ENCODE measurements at regions not wholly inside any gene's neighbourhood (a gene's known extent, or its start where the extent isn't known, plus 50 kb on each side); places are given as distances from the start of the nearest gene placed in this dataset.

DNA sequence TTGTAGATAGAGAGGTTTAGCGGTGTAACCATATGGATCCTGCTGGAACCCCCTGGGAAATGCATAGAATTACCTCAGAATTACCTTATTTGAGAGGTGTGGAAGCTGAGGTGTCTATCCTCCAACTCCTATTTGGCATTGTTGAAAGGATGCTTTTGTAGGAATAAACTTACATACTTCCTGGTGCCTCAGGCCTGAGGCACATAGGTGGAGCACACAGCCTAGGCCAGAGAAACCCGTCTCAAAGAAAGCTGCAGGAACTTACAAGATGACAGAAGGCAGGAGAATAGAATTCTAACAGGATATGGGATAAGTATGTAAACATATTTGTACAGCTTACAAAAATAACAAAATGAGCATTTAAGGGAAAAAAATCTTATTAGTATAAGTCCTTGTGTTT is 1507.2 kb upstream of the ZEB2 start:
- no peaks in the 10 kb centered on the region for H3K4me1 Mint-ChIP-seq
- no peak overlapping the region for H2BK5ac ChIP-seq (ENCODE audit: insufficient read length, low read length)
- H3K18ac ChIP-seq (ENCODE audit: insufficient read length, low read depth, low read length) = no peak overlapping the region
- no peak overlapping the region for H3K9ac ChIP-seq (ENCODE audit: extremely low read depth, insufficient read length, low read length)
- H3K9me3 Mint-ChIP-seq = no peaks in the 10 kb centered on the region; a peak in 1 of 5 replicates
- DNase-seq = no peak
- no peak overlapping the region for H4K5ac ChIP-seq (ENCODE audit: insufficient read length, low read depth, low read length)
- no peak overlapping the region for H3K4ac ChIP-seq (ENCODE audit: low read depth, low read length)
- H3K27ac ChIP-seq (ENCODE audit: insufficient read length, low read depth, low read length) = no peak overlapping the region
- H2BK15ac ChIP-seq (ENCODE audit: low read depth, low read length) = no peak overlapping the region
- no CpG with 5 or more reads among the region's 2 CpGs for WGBS (ENCODE audit: extremely low coverage, insufficient read length, low lambda C conversion rate)
- H4K91ac ChIP-seq (ENCODE audit: insufficient read length, low read depth, low read length) = no peak overlapping the region
- H3K4me2 ChIP-seq (ENCODE audit: insufficient read depth, insufficient read length, low read length) = no peak overlapping the region
- no peak overlapping the region for H3T11ph ChIP-seq (ENCODE audit: low read length)
- TF ChIP-seq CTCF (conservative IDR thresholded peaks at IDR 0.05) = no peak
- H3K27ac Mint-ChIP-seq = no peak overlapping the region
- H2BK120ac ChIP-seq (ENCODE audit: low read depth, low read length, poor library complexity, severe bottlenecking) = no peak overlapping the region
- no peaks in the 10 kb centered on the region for H3K27me3 ChIP-seq (ENCODE audit: insufficient read depth, low read length)
- no peak overlapping the region for H2AK5ac ChIP-seq (ENCODE audit: insufficient read length, low read length)
- H3K27me3 Mint-ChIP-seq (ENCODE audit: low read depth) = no peaks in the 10 kb centered on the region
- H3K79me1 ChIP-seq (ENCODE audit: insufficient read depth, low read depth, low read length, poor library complexity, severe bottlenecking) = no peaks in the 10 kb centered on the region
- H4K20me1 ChIP-seq (ENCODE audit: control insufficient read depth, insufficient read depth, insufficient read length) = no peaks in the 10 kb centered on the region
- no peak overlapping the region for H2BK20ac ChIP-seq (ENCODE audit: low read depth, low read length, poor library complexity, severe bottlenecking)
- H3K9me3 ChIP-seq (ENCODE audit: control insufficient read depth, low read depth, low read length) = no peaks in the 10 kb centered on the region
- H3K56ac ChIP-seq (ENCODE audit: insufficient read length, low read depth, low read length) = no peak overlapping the region
- H3K23me2 ChIP-seq (ENCODE audit: insufficient read length, low read depth, low read length, poor library complexity, severe bottlenecking) = no peaks in the 10 kb centered on the region
- no peak overlapping the region for H3K14ac ChIP-seq (ENCODE audit: insufficient read depth, low read length)
- no peaks in the 10 kb centered on the region for H3K79me2 ChIP-seq (ENCODE audit: insufficient read depth, low read length)
- H2AFZ ChIP-seq (ENCODE audit: low read length) = no peak overlapping the region
- H3K4me1 ChIP-seq (ENCODE audit: insufficient read depth, low read length) = no peaks in the 10 kb centered on the region
- H3K36me3 Mint-ChIP-seq (ENCODE audit: insufficient read depth in 1 of 3, low read depth in 3 of 3) = no peaks in the 10 kb centered on the region; a peak in 1 of 7 replicates
- H3K23ac ChIP-seq (ENCODE audit: insufficient read length, low read depth, low read length) = no peak overlapping the region
- no peak overlapping the region for H3K4me3 Mint-ChIP-seq
- no peak overlapping the region for H4K8ac ChIP-seq (replicated peaks; ENCODE audit: insufficient read length, low read depth, low read length)
- H2BK12ac ChIP-seq (ENCODE audit: insufficient read length, low read depth, low read length) = no peak overlapping the region
